ENCODE measurements at regions not wholly inside any gene's neighbourhood (a gene's known extent, or its start where the extent isn't known, plus 50 kb on each side); places are given as distances from the start of the nearest gene placed in this dataset.

DNA sequence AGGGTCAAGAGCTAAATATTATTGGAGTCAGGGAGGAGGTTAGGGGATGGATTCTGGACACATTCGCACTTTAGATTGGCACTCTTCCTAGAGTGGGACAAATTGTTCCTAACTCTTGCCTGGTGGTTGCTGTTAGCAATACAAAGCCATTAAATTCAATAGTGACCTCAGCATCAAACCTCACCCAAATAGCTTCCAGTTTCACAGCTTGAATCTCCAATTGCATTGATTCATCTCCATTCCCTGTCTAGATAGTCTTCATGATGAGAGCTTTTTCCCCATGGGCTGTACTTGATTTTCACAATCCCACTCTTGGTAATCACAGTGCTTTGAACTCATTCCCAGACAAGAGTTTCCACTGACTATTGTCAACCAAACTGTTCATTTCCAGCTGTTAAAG, 585.9 kb upstream of the SYT4 start:
- TF ChIP-seq, protein P1, sequence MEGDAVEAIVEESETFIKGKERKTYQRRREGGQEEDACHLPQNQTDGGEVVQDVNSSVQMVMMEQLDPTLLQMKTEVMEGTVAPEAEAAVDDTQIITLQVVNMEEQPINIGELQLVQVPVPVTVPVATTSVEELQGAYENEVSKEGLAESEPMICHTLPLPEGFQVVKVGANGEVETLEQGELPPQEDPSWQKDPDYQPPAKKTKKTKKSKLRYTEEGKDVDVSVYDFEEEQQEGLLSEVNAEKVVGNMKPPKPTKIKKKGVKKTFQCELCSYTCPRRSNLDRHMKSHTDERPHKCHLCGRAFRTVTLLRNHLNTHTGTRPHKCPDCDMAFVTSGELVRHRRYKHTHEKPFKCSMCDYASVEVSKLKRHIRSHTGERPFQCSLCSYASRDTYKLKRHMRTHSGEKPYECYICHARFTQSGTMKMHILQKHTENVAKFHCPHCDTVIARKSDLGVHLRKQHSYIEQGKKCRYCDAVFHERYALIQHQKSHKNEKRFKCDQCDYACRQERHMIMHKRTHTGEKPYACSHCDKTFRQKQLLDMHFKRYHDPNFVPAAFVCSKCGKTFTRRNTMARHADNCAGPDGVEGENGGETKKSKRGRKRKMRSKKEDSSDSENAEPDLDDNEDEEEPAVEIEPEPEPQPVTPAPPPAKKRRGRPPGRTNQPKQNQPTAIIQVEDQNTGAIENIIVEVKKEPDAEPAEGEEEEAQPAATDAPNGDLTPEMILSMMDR (IDR thresholded peaks at IDR 0.05) = no peak
- no peak for TF ChIP-seq EZH2 (IDR thresholded peaks at IDR 0.05)
- no peak for TF ChIP-seq EZH2phosphoT487 (IDR thresholded peaks at IDR 0.05)

All from neural progenitor cell (in vitro differentiated cells).